DND-41 (cell line): ENCODE measurements at regions not wholly inside any gene's neighbourhood (a gene's known extent, or its start where the extent isn't known, plus 50 kb on each side); places are given as distances from the start of the nearest gene placed in this dataset.

Experiments used
- EZH2 ChIP-seq: IDR thresholded peaks from 3 replicates; pipeline ENCODE4 v1.6.1; 2012; ENCODE audit warnings: borderline replicate concordance, low read depth, mild to moderate bottlenecking, moderate library complexity, low read length, inconsistent platforms; ENCODE audit not compliant: severe bottlenecking
- TF ChIP-seq, protein P1 (sequence below): IDR thresholded peaks from 2 replicates; pipeline ENCODE4 v1.5.1; 2012; ENCODE audit warnings: borderline replicate concordance, low read length, moderate library complexity, mild to moderate bottlenecking; ENCODE audit not compliant: poor library complexity, severe bottlenecking; ENCODE audit errors: extremely low read depth

DNA sequence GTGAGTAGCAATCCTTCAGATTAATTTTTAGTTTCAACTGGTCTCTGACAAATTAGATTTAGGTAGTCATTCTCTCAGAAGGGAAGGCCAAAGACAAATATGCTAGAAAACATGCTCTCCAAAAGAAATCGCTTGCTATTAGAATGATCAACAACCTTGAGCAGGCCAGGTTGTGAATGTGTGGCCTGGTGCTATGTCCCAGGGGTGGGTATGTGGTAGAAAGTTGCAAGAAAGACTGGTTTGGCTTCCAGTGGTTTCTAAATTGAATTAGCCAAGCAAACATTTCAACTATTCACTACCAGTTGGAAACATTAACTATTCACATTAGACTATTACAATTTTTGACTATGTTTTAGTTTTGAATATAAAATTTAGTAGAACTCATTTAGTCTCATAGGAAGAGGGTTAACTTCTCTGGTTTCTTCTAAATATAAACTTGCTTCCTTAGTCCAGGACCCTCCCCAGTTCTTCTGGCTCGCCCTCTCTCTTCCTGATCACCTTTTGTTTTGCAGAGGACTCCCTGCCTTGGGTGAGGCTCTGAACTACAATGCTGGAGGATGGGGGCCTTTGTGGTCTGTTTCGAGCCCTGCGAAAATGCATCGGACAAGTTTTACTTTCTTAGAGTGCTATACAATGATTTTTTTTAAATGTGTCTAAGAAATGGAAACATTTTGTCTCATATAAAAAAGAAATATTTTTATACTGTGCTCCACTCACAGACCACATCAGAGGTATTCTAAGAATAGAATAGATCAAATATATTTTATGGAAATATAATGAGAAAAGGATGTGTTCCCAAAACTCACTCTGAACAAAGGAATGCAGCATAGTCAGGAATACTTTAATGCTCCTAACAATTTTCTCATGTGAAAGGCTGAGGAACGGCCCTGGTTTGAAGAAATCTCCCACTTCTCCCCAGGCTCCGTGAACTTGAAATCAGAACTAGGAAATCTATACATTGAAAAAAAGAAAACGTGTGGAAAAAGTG is 375.0 kb upstream of the ZEB2 start:
- TF ChIP-seq, protein P1, sequence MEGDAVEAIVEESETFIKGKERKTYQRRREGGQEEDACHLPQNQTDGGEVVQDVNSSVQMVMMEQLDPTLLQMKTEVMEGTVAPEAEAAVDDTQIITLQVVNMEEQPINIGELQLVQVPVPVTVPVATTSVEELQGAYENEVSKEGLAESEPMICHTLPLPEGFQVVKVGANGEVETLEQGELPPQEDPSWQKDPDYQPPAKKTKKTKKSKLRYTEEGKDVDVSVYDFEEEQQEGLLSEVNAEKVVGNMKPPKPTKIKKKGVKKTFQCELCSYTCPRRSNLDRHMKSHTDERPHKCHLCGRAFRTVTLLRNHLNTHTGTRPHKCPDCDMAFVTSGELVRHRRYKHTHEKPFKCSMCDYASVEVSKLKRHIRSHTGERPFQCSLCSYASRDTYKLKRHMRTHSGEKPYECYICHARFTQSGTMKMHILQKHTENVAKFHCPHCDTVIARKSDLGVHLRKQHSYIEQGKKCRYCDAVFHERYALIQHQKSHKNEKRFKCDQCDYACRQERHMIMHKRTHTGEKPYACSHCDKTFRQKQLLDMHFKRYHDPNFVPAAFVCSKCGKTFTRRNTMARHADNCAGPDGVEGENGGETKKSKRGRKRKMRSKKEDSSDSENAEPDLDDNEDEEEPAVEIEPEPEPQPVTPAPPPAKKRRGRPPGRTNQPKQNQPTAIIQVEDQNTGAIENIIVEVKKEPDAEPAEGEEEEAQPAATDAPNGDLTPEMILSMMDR: no peak
- no peak for TF ChIP-seq EZH2
